K562 (cell line): ENCODE measurements at regions not wholly inside any gene's neighbourhood (a gene's known extent, or its start where the extent isn't known, plus 50 kb on each side); places are given as distances from the start of the nearest gene placed in this dataset.

ENCODE experiments used
- ATAC-seq: fragments of 200-7000 bp; cut with Tn5 transposase; 3 replicates; pipeline ENCODE4 v1.9.1; 2020; ENCODE audit warnings: moderate library complexity
- BruUV-seq: library from RNA; stranded (reverse); fragments of 400-500 nt; replicated peaks from 2 replicates; lab custom pipeline; 2021; lab: Mats Ljungman, UMichigan
- CTCF ChIA-PET: fragments of 300-600 bp; formaldehyde crosslinking; extraction: SDS; loops from one replicate; lab custom pipeline; 2021; ENCODE audit warnings: low intra/inter-chr PET ratio; lab: Yijun Ruan, JAX
- POLR2A ChIA-PET: fragments of 300-600, 350-650 bp; sonication (Branson Sonifier 250); formaldehyde crosslinking; extraction: SDS; loops from one replicate; lab custom pipeline; 2021; ENCODE audit warnings: antibody characterized with exemption, inconsistent platforms; lab: Yijun Ruan, JAX
- DNase-seq, 4 experiments: peaks; one replicate each; pipeline versions ENCODE4 v3.0.0 to v3.0.0-alpha.2; 2011 to 2018; ENCODE audit warnings: low spot score in 3 of 4, mixed read lengths in 3 of 4; ENCODE audit errors: extremely low read depth in 1 of 4
- FAIRE-seq: peaks from 2 replicates; lab custom pipeline; 2011; peaks lifted over from hg19 to GRCh38; lab: Jason Lieb, UNC
- H2AFZ ChIP-seq: 2 replicates; pipeline ENCODE4 v1.6.0; 2011; ENCODE audit warnings: low read depth, low read length, control low read depth, inconsistent platforms
- H3K27ac ChIP-seq: fragments of 200-600 bp; 3 replicates; pipeline ENCODE4 v1.8.0; 2011; ENCODE audit warnings: low read depth, mild to moderate bottlenecking, control low read depth, inconsistent platforms, low read length, moderate library complexity, mixed read lengths; ENCODE audit errors: extremely low read depth
- H3K27me3 ChIP-seq, 2 experiments: fragments of 300-600 bp in 1 of 2; 2 replicates in 1 of 2; 3 replicates in 1 of 2; pipeline versions ENCODE4 v1.6.0 to v1.8.0; 2011; ENCODE audit warnings: inconsistent platforms in 2 of 2, low read length in 2 of 2, mild to moderate bottlenecking in 1 of 2, mixed read lengths in 1 of 2, moderate library complexity in 1 of 2; ENCODE audit not compliant: control insufficient read depth in 2 of 2, insufficient read depth in 2 of 2
- H3K36me3 ChIP-seq: fragments of 300-600 bp; 3 replicates; pipeline ENCODE4 v1.8.0; 2011; ENCODE audit warnings: mild to moderate bottlenecking, low read length, inconsistent platforms; ENCODE audit not compliant: control insufficient read depth, insufficient read depth
- H3K4me1 ChIP-seq, 2 experiments: fragments of 200-600 bp in 1 of 2; replicated peaks in 1 of 2; 2 replicates in 1 of 2; 3 replicates in 1 of 2; pipeline versions ENCODE4 v1.5.1 to v1.8.0; 2011; ENCODE audit warnings: inconsistent platforms in 2 of 2, low read length in 2 of 2, mild to moderate bottlenecking in 1 of 2, mixed read lengths in 1 of 2, moderate library complexity in 1 of 2; ENCODE audit not compliant: control insufficient read depth in 2 of 2, insufficient read depth in 2 of 2
- H3K4me2 ChIP-seq: 2 replicates; pipeline ENCODE4 v1.6.1; 2011; ENCODE audit warnings: low read length, control low read depth, inconsistent platforms, mixed read lengths; ENCODE audit not compliant: insufficient read depth
- H3K4me3 ChIP-seq: fragments of 200-600 bp; sonication (generic), shearing (Covaris generic); 2 replicates; pipeline ENCODE4 v1.5.1; 2016; ENCODE audit warnings: control low read depth, inconsistent platforms
- H3K79me2 ChIP-seq: fragments of 200-600 bp; 3 replicates; pipeline ENCODE4 v1.8.0; 2011; ENCODE audit warnings: low read length, inconsistent platforms; ENCODE audit not compliant: control insufficient read depth, insufficient read depth
- H3K9ac ChIP-seq, 2 experiments: 2 replicates each; pipeline versions ENCODE4 v1.6.0 to v1.6.1; 2011; ENCODE audit warnings: low read depth in 2 of 2, low read length in 2 of 2, control low read depth in 1 of 2, inconsistent platforms in 1 of 2, mild to moderate bottlenecking in 1 of 2, mixed read lengths in 1 of 2; ENCODE audit not compliant: insufficient read depth in 1 of 2
- H3K9me1 ChIP-seq: one replicate; pipeline ENCODE4 v1.6.0; 2011; ENCODE audit warnings: inconsistent platforms, mild to moderate bottlenecking, low read length, moderate library complexity; ENCODE audit not compliant: control insufficient read depth, insufficient read depth
- H3K9me3 ChIP-seq: replicated peaks from 2 replicates; pipeline ENCODE4 v1.5.1; 2011; ENCODE audit warnings: low read depth, low read length, inconsistent platforms; ENCODE audit not compliant: control insufficient read depth, insufficient read depth
- H4K20me1 ChIP-seq: replicated peaks from 2 replicates; pipeline ENCODE4 v1.6.1; 2011; ENCODE audit warnings: low read length, inconsistent platforms, mixed read lengths; ENCODE audit not compliant: control insufficient read depth, insufficient read depth
- FOXA3 ChIP-seq, 2 experiments: fragments of 450-650 bp in 1 of 2; sonication (generic) in 1 of 2; formaldehyde crosslinking; IDR thresholded peaks in 1 of 2; conservative IDR thresholded peaks in 1 of 2; 2 replicates each; pipeline versions ENCODE4 v1.4.0 to v1.8.0; 2020 to 2022; ENCODE audit warnings: mild to moderate bottlenecking in 2 of 2, missing genetic modification reagents in 1 of 2
- MED1 ChIP-seq: sonication (generic); formaldehyde crosslinking; IDR thresholded peaks from 2 replicates; pipeline ENCODE4 v1.8.1; 2023; ENCODE audit warnings: missing genetic modification reagents, borderline replicate concordance
- NRF1 ChIP-seq, 2 experiments: fragments of 450-650 bp; IDR thresholded peaks in 1 of 2; conservative IDR thresholded peaks in 1 of 2; 2 replicates each; pipeline ENCODE4 v1.6.1; 2014; ENCODE audit warnings: mild to moderate bottlenecking in 2 of 2
- PKNOX1 ChIP-seq: fragments of 450-650 bp; IDR thresholded peaks from 2 replicates; pipeline ENCODE4 v1.6.1; 2016
- ZNF77 ChIP-seq: fragments of 250-450 bp; sonication (Bioruptor Pico); IDR thresholded peaks from 2 replicates; pipeline ENCODE4 v1.5.0; 2020
- WGBS: fragments of 100-300 bp; shearing (Covaris generic); methylation state at CpG from one replicate; pipeline ENCODE4 v1.1.6; 2016; ENCODE audit warnings: low coverage, mixed read lengths; ENCODE audit not compliant: insufficient coverage; ENCODE audit errors: missing lambda C conversion rate; 5-methylcytosine and 5-hydroxymethylcytosine counted together
- in situ Hi-C: fragments of 300-500 bp; cut with MboI; formaldehyde crosslinking; loops from 4 replicates; pipeline ENCODE4 v1.15.0; 2018; ENCODE audit warnings: inconsistent platforms, mixed read lengths
- intact Hi-C: fragments of 100-400 bp; cut with micrococcal nuclease; formaldehyde crosslinking; loops from 2 replicates; pipeline ENCODE4 v1.14.2; 2022

DNA sequence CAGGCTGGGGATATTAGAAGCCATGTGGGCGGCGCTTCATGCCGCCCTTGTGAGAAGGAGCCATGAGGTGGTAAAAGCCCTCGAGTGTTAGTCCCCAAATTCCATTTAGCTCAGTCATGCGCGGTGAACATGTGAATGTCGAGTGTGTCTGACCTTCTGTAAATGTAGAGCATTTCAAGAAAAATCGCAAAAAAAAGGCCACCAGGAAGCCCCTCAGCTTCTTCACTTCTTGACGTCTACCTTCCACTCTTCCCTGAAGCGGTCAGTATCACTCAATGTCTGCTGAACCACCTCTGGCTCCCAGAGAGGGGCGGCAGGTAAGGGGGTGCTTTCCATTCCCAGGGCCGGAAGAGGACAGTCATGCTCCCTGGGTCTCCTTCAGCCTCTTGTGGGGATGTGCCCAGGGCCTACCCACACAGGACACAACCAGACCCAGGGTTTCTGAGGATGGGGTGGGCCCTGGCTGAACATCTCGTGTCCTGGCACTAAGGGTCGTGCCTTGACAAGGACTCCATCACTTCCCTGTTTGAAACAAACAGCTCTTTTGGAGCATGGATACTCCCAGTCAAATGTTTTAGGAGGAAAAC is 274.9 kb downstream of the FAM43A start:
- H3K9ac ChIP-seq: no peak overlapping the region
- WGBS: 0% methylated on average over 14 of the region's 14 CpGs
- H3K4me2 ChIP-seq: no peak overlapping the region
- no peak for ATAC-seq
- H3K4me3 ChIP-seq: no peak overlapping the region
- in situ Hi-C loops (no loop called here), intact Hi-C loops (no loop called here)
- H4K20me1 ChIP-seq: 0 out of 2 replicates have a peak, but pooled peaks cover 3% of the 10 kb centered on the region
- no peak overlapping the region for H3K27ac ChIP-seq
- H3K9me1 ChIP-seq: no peaks in the 10 kb centered on the region
- H2AFZ ChIP-seq: no peak overlapping the region
- H3K79me2 ChIP-seq: no peaks in the 10 kb centered on the region
- FAIRE-seq: no peak
- H3K4me1 ChIP-seq: no peaks in the 10 kb centered on the region; a peak in 1 of 5 replicates
- H3K9me3 ChIP-seq: no peaks in the 10 kb centered on the region
- no TSS peak for BruUV-seq
- no peaks in the 10 kb centered on the region for H3K36me3 ChIP-seq
- DNase-seq: no peak
- H3K27me3 ChIP-seq: peaks cover 44 to 66% of the 10 kb centered on the region in 2 experiments
- POLR2A ChIA-PET: interaction anchor here (1.0 to 1.3 kb wide), 2 partner anchors 14 to 18 kb away, joined by 4 to 6 read pairs; no protein-coding TSS in a partner anchor
- TF ChIP-seq PKNOX1 (no peak), ZNF77 (CRISPR knock-in tag) (no peak), NRF1 (conservative IDR thresholded peaks at IDR 0.05 in 1 of 2, IDR thresholded peaks at IDR 0.05 in 1 of 2) (0 out of 4 replicates have a peak, but pooled peaks of 1 of the 2 experiments have one; percentile 13), MED1 (no peak), FOXA3 (CRISPR knock-in tag; conservative IDR thresholded peaks at IDR 0.05 in 1 of 2, IDR thresholded peaks at IDR 0.05 in 1 of 2) (no peak)
- CTCF ChIA-PET: no interaction called here
